Neural cell (in vitro differentiated cells): ENCODE measurements at regions not wholly inside any gene's neighbourhood (a gene's known extent, or its start where the extent isn't known, plus 50 kb on each side); places are given as distances from the start of the nearest gene placed in this dataset.
"Not testable (repeated sequence)": the region's sequence is repeated elsewhere in the genome, so short reads cannot be mapped to it uniquely, and the experiment has no call there.

Experiments used
- H2AFZ ChIP-seq: fragments of 200-600, 300-800 bp; sonication (generic), shearing (Covaris generic); 2 replicates; pipeline ENCODE4 v1.6.0; 2014; ENCODE audit warnings: low read depth, mild to moderate bottlenecking, antibody characterized with exemption, low read length, moderate library complexity
- H3F3A ChIP-seq: fragments of 200-600 bp; shearing (Covaris generic); 2 replicates; pipeline ENCODE4 v1.6.1; 2016; ENCODE audit warnings: mild to moderate bottlenecking, moderate library complexity, mixed read lengths, antibody characterized with exemption, low read length; ENCODE audit not compliant: insufficient read depth, poor library complexity, severe bottlenecking
- H3K27ac ChIP-seq: fragments of 200-600, 300-800 bp; sonication (generic), shearing (Covaris generic); 2 replicates; pipeline ENCODE4 v1.5.1; 2014; ENCODE audit warnings: mild to moderate bottlenecking, low read length, moderate library complexity
- H3K27me3 ChIP-seq: fragments of 300-800, 200-600 bp; sonication (generic), shearing (Covaris generic); 2 replicates; pipeline ENCODE4 v1.6.0; 2014; ENCODE audit warnings: mild to moderate bottlenecking, low read depth, low read length, moderate library complexity; ENCODE audit not compliant: insufficient read depth
- H3K36me3 ChIP-seq: fragments of 300-800, 200-600 bp; sonication (generic), shearing (Covaris generic); 2 replicates; pipeline ENCODE4 v1.5.1; 2014; ENCODE audit warnings: mild to moderate bottlenecking, antibody characterized with exemption, low read length, moderate library complexity; ENCODE audit not compliant: insufficient read depth
- H3K4me2 ChIP-seq: fragments of 300-800, 200-600 bp; sonication (generic), shearing (Covaris generic); 2 replicates; pipeline ENCODE4 v1.6.0; 2014; ENCODE audit warnings: mild to moderate bottlenecking, low read length
- H3K4me3 ChIP-seq: fragments of 300-800, 200-600 bp; sonication (generic), shearing (Covaris generic); 2 replicates; pipeline ENCODE4 v1.5.1; 2014; ENCODE audit warnings: mild to moderate bottlenecking, low read length, moderate library complexity
- H3K79me2 ChIP-seq: fragments of 200-600 bp; shearing (Covaris generic); replicated peaks from 2 replicates; pipeline ENCODE4 v1.6.0; 2014; ENCODE audit warnings: mild to moderate bottlenecking, low read length, moderate library complexity; ENCODE audit not compliant: insufficient read depth
- H3K9ac ChIP-seq: fragments of 300-800, 200-600 bp; sonication (generic), shearing (Covaris generic); 2 replicates; pipeline ENCODE4 v1.6.1; 2016; ENCODE audit warnings: mild to moderate bottlenecking, low read length, mixed read lengths
- H3K9me2 ChIP-seq: fragments of 200-600 bp; shearing (Covaris generic); 2 replicates; pipeline ENCODE4 v1.6.1; 2016; ENCODE audit warnings: mild to moderate bottlenecking, low read length, mixed read lengths; ENCODE audit not compliant: insufficient read depth
- H3K9me3 ChIP-seq: fragments of 200-600, 300-800 bp; sonication (generic), shearing (Covaris generic); 2 replicates; pipeline ENCODE4 v1.6.1; 2016; ENCODE audit warnings: mild to moderate bottlenecking, mixed run types, low read length, moderate library complexity, mixed read lengths
- H4K20me1 ChIP-seq: fragments of 200-600 bp; shearing (Covaris generic); 2 replicates; pipeline ENCODE4 v1.6.1; 2016; ENCODE audit warnings: mild to moderate bottlenecking, mixed run types; ENCODE audit not compliant: insufficient read depth

- H3K4me2 ChIP-seq, H2AFZ ChIP-seq, H4K20me1 ChIP-seq, H3K27ac ChIP-seq, H3K36me3 ChIP-seq, H3K79me2 ChIP-seq, H3K4me3 ChIP-seq, H3K27me3 ChIP-seq, H3K9me3 ChIP-seq, H3F3A ChIP-seq, H3K9ac ChIP-seq, H3K9me2 ChIP-seq: not testable (repeated sequence)
Measured at GRCh38 chr7:75201606-75202079, 109.3 kb downstream of the GTF2IRD2B start.

DNA sequence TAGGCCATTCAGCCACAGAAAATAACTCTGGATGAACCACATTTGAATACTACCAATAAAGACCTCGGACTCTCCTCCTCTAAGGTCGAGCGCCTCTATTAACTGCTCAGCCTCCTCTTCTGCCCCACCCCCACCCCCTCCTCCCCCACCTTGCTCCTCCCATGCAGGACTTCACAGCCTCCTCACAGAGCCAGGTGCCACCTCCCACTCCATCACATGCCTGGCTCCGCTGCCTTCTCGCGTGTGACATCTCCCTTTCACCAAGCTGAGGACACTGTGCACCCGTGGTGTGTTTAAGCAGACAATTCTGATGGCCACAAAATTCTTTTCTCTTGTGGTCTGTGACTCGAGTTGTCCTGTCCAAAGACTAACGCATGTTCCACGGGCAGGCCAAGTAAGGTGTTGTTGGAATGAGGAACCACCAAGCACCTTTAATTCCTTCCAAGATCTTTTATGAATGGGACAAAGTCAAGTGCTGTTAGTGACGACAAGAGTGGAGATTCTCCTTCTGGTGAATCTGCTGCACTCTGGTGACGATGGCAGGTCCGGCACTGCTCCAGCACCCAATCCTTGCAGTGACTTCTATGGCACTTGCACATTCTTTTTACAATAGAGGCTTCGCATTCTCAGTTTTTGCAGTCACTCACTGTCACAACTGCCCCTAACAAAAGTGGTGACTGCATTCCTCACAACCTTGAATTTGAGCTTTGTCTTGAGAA lies 113.1 kb downstream of the GTF2IRD2B start:
- not testable (repeated sequence) for H3K4me2 ChIP-seq, H3K27me3 ChIP-seq, H3F3A ChIP-seq, H4K20me1 ChIP-seq, H3K9me3 ChIP-seq, H3K36me3 ChIP-seq, H3K4me3 ChIP-seq, H3K9ac ChIP-seq, H3K9me2 ChIP-seq, H3K79me2 ChIP-seq, H2AFZ ChIP-seq, H3K27ac ChIP-seq

GRCh38 chr7:75215460-75215859 lies 123.1 kb downstream of the GTF2IRD2B start:
- not testable (repeated sequence) for H3F3A ChIP-seq

DNA sequence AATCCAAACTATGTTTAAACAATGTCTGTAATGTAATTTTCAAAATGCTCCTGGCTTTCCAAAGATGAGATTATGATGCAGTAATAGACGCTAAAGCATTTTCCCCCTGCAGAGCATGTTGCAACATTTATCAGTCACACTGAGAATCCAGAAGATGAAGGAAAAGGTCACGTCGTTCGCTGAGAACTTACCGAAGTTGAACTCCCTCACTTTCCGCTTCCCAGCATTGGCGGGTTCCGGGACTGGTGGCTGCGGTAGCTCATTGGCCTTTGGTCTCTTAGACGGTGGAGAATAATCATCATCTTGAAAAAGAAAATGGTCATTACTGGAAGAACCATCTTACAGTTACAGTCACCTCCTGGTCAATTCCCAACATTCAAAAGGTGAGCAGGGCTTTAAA lies 124.6 kb downstream of the GTF2IRD2B start:
- not testable (repeated sequence) for H3K79me2 ChIP-seq, H3K9me2 ChIP-seq, H3K4me2 ChIP-seq, H3K27ac ChIP-seq, H3K27me3 ChIP-seq, H2AFZ ChIP-seq, H3K9me3 ChIP-seq, H4K20me1 ChIP-seq, H3K4me3 ChIP-seq, H3F3A ChIP-seq, H3K9ac ChIP-seq, H3K36me3 ChIP-seq

More at GRCh38 chr7:75215460-75215859, 123.1 kb downstream of the GTF2IRD2B start:
- H3K9ac ChIP-seq, H4K20me1 ChIP-seq, H3K9me2 ChIP-seq, H3K9me3 ChIP-seq, H3K79me2 ChIP-seq, H3K4me2 ChIP-seq, H3K4me3 ChIP-seq, H3K27ac ChIP-seq, H3K27me3 ChIP-seq, H2AFZ ChIP-seq, H3K36me3 ChIP-seq: not testable (repeated sequence)

DNA sequence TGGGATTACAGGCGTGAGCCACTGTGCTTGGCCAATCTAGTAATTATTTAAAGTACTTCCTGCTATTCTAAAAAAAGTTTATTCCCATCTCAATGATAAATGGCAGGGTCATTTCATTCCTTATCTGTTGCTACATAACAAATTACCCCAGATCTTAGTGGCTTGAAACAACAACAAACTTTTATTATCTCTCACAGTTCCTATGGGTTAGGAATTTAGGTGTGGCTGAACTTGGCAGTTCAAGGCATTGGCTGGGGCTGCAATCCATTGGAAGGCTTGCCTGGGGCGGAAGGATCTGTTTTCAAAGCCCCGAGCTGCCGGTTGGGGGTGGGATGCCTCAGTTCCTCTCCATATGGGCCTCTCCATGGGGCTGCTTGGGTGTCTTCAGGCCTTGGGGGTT lies 133.7 kb downstream of the GTF2IRD2B start:
- not testable (repeated sequence) for H3K79me2 ChIP-seq, H3K4me3 ChIP-seq, H3K36me3 ChIP-seq, H3K4me2 ChIP-seq, H3K27ac ChIP-seq, H3K9me2 ChIP-seq, H3K27me3 ChIP-seq, H3K9me3 ChIP-seq, H3F3A ChIP-seq, H4K20me1 ChIP-seq, H3K9ac ChIP-seq, H2AFZ ChIP-seq

- not testable (repeated sequence) for H3K9me2 ChIP-seq, H2AFZ ChIP-seq, H3F3A ChIP-seq, H3K9ac ChIP-seq, H3K9me3 ChIP-seq, H3K4me3 ChIP-seq, H4K20me1 ChIP-seq, H3K27me3 ChIP-seq, H3K4me2 ChIP-seq, H3K79me2 ChIP-seq, H3K36me3 ChIP-seq, H3K27ac ChIP-seq
Measured at GRCh38 chr7:75229558-75229957, 137.2 kb downstream of the GTF2IRD2B start.

GRCh38 chr7:75230558-75230957 lies 138.2 kb downstream of the GTF2IRD2B start:
- not testable (repeated sequence) for H3K4me2 ChIP-seq, H3K9me3 ChIP-seq, H3K9me2 ChIP-seq, H3K4me3 ChIP-seq, H3K27ac ChIP-seq, H3K36me3 ChIP-seq, H3K27me3 ChIP-seq, H3K9ac ChIP-seq, H3K79me2 ChIP-seq, H2AFZ ChIP-seq, H3F3A ChIP-seq, H4K20me1 ChIP-seq

- not testable (repeated sequence) for H3K9ac ChIP-seq, H3K4me2 ChIP-seq, H2AFZ ChIP-seq, H3K36me3 ChIP-seq, H3K9me2 ChIP-seq, H3K4me3 ChIP-seq, H3K79me2 ChIP-seq, H3K27me3 ChIP-seq, H4K20me1 ChIP-seq, H3F3A ChIP-seq, H3K27ac ChIP-seq, H3K9me3 ChIP-seq
Measured at GRCh38 chr7:75235092-75235826, 142.9 kb downstream of the GTF2IRD2B start.
